Osteocyte (in vitro differentiated cells): ENCODE measurements at regions not wholly inside any gene's neighbourhood (a gene's known extent, or its start where the extent isn't known, plus 50 kb on each side); places are given as distances from the start of the nearest gene placed in this dataset.

Source experiments
- DNase-seq: peaks from one replicate; pipeline ENCODE4 v3.0.0; 2021; ENCODE audit warnings: mixed read lengths; ENCODE audit not compliant: unreplicated experiment; ENCODE audit errors: extremely low spot score
- H3K27ac Mint-ChIP-seq: one replicate; pipeline ENCODE4 v1.8.0; 2021; ENCODE audit warnings: mild to moderate bottlenecking, mixed read lengths; ENCODE audit not compliant: unreplicated experiment
- H3K27me3 Mint-ChIP-seq: one replicate; pipeline ENCODE4 v1.8.0; 2021; ENCODE audit warnings: mixed read lengths; ENCODE audit not compliant: unreplicated experiment
- H3K36me3 Mint-ChIP-seq: one replicate; pipeline ENCODE4 v1.8.0; 2021; ENCODE audit warnings: mixed read lengths; ENCODE audit not compliant: unreplicated experiment
- H3K4me1 Mint-ChIP-seq: one replicate; pipeline ENCODE4 v1.8.0; 2021; ENCODE audit warnings: mixed read lengths; ENCODE audit not compliant: unreplicated experiment
- H3K4me3 Mint-ChIP-seq: one replicate; pipeline ENCODE4 v1.8.0; 2021; ENCODE audit warnings: mild to moderate bottlenecking, moderate library complexity, mixed read lengths; ENCODE audit not compliant: unreplicated experiment
- H3K9me3 Mint-ChIP-seq: one replicate; pipeline ENCODE4 v1.8.0; 2021; ENCODE audit warnings: mixed read lengths; ENCODE audit not compliant: unreplicated experiment
- TF ChIP-seq, protein P1 (sequence below): fragments of 200-600 bp; sonication (generic); IDR thresholded peaks from 2 replicates; pipeline ENCODE4 v1.5.0; 2021; ENCODE audit warnings: antibody characterized with exemption, mild to moderate bottlenecking, moderate library complexity

DNA sequence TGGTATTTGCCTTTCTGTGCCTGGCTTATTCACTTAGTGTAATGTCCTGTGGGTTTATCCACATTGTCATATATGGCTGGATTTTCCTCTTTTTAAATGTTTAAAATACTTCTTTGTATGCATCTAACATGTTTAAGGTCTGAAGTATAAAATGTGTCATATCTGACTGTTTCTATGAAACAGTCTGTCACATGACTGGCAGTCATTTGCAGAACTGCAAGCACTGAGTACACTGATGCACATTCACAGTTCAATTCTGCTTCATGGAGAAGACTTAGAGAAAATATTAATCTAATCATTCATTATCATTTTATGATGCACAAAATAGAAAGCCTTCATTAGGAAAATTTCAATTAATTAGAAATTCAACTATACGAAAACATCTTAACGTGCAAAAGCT lies 119.7 kb upstream of the PRSS58 start:
- no peak overlapping the region for H3K27ac Mint-ChIP-seq
- H3K27me3 Mint-ChIP-seq, result peaks cover 22% of the 10 kb centered on the region
- H3K4me1 Mint-ChIP-seq, result peaks cover 16% of the 10 kb centered on the region
- TF ChIP-seq, protein P1, sequence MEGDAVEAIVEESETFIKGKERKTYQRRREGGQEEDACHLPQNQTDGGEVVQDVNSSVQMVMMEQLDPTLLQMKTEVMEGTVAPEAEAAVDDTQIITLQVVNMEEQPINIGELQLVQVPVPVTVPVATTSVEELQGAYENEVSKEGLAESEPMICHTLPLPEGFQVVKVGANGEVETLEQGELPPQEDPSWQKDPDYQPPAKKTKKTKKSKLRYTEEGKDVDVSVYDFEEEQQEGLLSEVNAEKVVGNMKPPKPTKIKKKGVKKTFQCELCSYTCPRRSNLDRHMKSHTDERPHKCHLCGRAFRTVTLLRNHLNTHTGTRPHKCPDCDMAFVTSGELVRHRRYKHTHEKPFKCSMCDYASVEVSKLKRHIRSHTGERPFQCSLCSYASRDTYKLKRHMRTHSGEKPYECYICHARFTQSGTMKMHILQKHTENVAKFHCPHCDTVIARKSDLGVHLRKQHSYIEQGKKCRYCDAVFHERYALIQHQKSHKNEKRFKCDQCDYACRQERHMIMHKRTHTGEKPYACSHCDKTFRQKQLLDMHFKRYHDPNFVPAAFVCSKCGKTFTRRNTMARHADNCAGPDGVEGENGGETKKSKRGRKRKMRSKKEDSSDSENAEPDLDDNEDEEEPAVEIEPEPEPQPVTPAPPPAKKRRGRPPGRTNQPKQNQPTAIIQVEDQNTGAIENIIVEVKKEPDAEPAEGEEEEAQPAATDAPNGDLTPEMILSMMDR, result no peak
- no peak for DNase-seq
- H3K36me3 Mint-ChIP-seq, result no peaks in the 10 kb centered on the region
- no peaks in the 10 kb centered on the region for H3K9me3 Mint-ChIP-seq
- H3K4me3 Mint-ChIP-seq, result no peak overlapping the region

DNA sequence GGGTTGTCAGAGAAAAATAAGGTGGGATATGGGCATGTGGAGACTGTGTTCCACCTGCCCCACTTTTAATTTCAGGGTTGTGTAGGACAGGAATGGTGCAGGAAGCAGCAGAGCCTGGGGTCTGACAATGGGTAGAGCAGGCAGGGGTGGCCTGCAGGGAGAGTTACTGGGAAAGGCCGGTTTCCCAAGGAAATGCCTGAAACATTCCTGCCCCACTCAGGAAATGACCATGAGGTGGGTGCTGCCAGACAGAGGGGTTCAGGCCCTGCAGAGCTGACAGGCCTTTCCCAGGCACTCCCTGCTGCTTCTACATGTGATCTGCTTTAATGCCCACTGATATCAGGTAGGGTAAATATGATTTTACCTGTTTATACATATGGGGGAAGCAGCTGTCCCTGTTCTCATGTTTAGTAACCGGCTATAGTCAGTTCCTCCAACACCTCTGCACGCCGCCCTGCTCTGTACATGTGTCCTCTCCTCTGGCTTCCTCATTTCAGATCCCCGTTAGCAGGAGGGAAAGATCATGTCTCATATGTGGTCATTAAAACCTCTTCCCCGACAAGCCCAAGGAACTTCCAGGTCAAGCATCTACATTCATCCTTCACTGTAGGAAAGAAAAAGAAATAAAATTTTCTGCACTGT lies 118.6 kb upstream of the PRSS58 start:
- H3K36me3 Mint-ChIP-seq, result no peaks in the 10 kb centered on the region
- DNase-seq, result no peak
- H3K4me1 Mint-ChIP-seq, result peaks cover 16% of the 10 kb centered on the region
- TF ChIP-seq, protein P1, result no peak
- no peak overlapping the region for H3K4me3 Mint-ChIP-seq
- H3K9me3 Mint-ChIP-seq, result no peaks in the 10 kb centered on the region
- no peak overlapping the region for H3K27ac Mint-ChIP-seq
- peaks cover 18% of the 10 kb centered on the region for H3K27me3 Mint-ChIP-seq

DNA sequence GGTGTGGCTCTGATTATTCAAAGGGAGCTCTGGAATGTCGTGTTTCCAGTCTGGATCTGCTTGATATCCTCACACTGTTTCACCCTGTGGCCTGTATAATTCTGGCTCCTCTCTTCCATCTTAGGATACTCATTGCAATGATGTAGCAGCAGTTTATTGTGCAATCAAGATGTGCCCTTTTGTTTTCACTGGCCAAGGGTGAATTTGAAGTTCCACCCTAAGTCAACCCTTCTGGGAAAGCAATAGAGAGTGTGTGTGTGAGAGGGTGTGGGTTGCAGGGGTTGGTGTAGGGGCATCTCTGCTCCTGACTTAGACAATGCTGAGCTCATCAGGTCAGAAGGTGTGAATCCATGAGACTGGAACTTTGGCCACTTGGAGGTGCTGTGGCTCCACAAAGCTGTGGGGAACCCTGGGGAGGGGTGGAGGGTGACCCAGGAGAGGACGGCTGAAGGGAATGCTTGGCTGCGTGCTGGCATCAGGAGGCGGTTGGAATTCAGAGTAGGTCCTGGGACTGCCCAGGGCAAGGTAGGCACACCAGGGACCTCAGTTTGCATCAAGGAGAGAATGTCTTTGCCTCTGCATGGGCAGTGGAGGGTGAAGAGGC lies 118.0 kb upstream of the PRSS58 start:
- Mint-ChIP-seq H3K36me3 (no peaks in the 10 kb centered on the region), H3K4me1 (peaks cover 16% of the 10 kb centered on the region), H3K27me3 (peaks cover 11% of the 10 kb centered on the region), H3K4me3 (no peak overlapping the region), H3K27ac (no peak overlapping the region), H3K9me3 (no peaks in the 10 kb centered on the region)
- DNase-seq, result no peak
- TF ChIP-seq, protein P1, result no peak

DNA sequence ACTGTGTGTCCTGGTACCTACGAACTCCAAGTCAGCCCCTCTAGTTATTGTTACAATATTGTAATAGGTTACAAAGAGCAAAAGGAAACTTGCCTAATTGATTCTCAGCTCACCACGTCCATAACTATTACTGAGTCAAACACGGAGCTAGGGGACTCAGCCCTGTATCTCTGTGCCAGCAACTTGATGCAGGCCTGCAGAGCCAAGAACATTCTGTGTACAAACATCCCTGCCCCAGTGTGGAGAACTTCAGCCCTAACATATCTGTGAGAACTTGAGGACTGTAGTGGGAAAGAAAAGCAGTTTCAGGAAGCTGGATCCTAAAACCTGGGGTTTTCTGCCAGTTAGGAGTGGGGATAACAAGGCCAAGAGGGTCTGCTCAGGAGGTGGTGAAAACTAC lies 114.9 kb upstream of the PRSS58 start:
- Mint-ChIP-seq H3K4me3 (no peak overlapping the region), H3K27ac (no peak overlapping the region), H3K9me3 (peaks cover 9% of the 10 kb centered on the region), H3K27me3 (no peaks in the 10 kb centered on the region), H3K4me1 (peaks cover 16% of the 10 kb centered on the region), H3K36me3 (peaks cover 5% of the 10 kb centered on the region)
- TF ChIP-seq, protein P1, result no peak
- DNase-seq, result no peak

DNA sequence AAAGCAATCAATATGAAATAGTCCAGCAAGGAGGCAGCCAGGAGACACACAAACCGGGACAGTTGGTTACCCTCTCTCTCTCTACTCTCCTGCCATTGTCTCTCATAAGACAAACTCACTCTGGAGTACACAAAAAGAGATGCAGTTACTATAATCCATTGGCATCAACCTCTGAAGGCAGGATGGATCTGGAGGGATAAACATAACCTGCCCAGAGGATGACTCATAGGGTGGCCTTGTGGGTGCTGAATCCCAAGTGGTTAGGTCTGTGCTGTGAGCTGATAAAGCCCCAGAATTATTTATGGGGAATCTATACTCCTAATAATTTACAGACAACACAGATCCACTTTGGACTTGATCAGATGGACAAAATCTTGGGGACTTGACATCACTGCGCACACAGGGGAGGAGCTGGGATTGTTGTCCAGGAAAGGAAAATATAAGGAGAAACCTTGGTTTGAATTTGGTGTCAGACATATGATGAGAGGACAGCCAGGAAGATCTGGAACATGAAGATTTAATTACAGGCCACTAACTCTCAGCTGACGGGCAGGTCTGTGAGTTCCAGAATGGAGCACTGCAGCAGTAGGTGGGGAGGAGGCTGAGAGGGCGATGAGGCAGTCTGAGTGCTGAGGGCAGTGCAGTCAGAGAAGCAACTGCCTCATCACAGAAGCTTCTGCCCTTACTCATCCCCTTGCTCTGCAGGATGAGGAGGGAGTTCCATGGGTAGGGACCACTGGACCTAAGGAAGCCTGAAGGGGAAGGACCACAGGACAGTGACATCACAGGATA lies 113.9 kb upstream of the PRSS58 start:
- Mint-ChIP-seq H3K36me3 (peaks cover 5% of the 10 kb centered on the region), H3K9me3 (peaks cover 9% of the 10 kb centered on the region), H3K27ac (no peak overlapping the region), H3K27me3 (no peaks in the 10 kb centered on the region), H3K4me3 (no peak overlapping the region), H3K4me1 (peaks cover 16% of the 10 kb centered on the region)
- TF ChIP-seq, protein P1, result no peak
- no peak for DNase-seq
